ENCODE measurements at regions not wholly inside any gene's neighbourhood (a gene's known extent, or its start where the extent isn't known, plus 50 kb on each side); places are given as distances from the start of the nearest gene placed in this dataset.
"Not testable (repeated sequence)": the region's sequence is repeated elsewhere in the genome, so short reads cannot be mapped to it uniquely, and the experiment has no call there.

GRCh38 chr4:123166023-123166422, 230.6 kb upstream of the SPRY1 start:
- DNase-seq: no peak

- no peak for DNase-seq
Measured at GRCh38 chr4:123167931-123168330, 228.7 kb upstream of the SPRY1 start.

GRCh38 chr4:123168812-123169211, 227.8 kb upstream of the SPRY1 start:
- no peak for DNase-seq

DNA sequence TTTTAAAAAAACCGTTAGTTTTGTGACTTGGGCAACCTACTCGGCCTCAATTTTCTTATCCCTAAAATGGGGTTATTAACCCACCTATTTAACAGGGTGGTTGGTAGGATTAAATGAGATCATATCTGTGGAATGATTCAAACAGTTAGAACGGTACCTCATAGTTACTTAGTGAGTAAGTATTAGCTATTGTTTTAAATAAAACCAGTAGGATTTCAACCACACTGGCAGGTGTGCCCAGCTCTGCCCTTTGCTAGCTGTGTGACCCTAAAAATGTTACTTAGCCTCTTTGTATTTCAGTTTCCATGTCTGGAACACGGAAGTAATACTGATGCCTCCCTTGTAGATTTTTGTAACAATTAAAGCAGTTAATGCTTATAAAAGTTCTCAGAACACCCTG, 225.8 kb upstream of the SPRY1 start:
- DNase-seq: no peak

GRCh38 chr4:123176605-123177004, 220.0 kb upstream of the SPRY1 start:
- no peak for DNase-seq

GRCh38 chr4:123182289-123182688, 214.3 kb upstream of the SPRY1 start:
- no peak for DNase-seq

- no peak for DNase-seq
Measured at GRCh38 chr4:123183308-123183707, 213.3 kb upstream of the SPRY1 start.

DNA sequence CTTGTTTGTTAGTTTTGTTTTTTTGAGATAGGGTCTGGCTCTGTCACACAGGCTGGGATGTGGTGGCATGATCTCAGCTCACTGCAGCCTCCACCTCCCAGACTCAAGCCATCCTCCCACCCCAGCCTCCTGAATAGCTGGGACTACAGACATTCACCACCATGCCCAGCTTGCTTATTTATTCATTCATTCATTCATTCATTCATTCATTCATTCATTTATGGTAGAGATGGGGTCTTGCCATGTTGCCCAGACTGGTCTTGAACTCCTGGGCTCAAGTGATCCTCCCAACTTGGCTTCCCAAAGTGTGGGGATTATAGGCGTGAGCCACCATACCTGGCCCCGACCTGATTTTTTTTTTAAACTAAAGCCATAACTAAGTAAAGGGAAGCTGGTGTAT, 212.8 kb upstream of the SPRY1 start:
- DNase-seq: not testable (repeated sequence)

DNA sequence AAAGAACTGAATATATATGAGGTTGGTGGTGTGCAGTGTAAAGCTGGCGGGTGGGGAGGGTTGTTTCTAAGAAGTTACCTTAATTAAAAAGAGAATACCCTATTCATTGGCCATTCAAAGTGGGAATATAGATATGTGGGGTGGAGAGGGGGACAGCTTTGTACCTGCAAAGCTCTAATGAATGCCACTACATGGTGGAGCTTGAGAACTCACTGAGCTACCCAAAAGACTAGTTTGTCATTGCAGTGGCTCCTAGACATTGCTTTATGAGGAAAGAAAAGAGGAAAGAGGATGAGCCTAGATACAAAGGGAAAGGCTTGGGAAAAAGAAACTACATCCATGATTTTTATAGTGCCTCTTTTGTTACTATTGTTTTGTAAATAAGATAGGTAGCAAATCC, 209.9 kb upstream of the SPRY1 start:
- no peak for DNase-seq

DNA sequence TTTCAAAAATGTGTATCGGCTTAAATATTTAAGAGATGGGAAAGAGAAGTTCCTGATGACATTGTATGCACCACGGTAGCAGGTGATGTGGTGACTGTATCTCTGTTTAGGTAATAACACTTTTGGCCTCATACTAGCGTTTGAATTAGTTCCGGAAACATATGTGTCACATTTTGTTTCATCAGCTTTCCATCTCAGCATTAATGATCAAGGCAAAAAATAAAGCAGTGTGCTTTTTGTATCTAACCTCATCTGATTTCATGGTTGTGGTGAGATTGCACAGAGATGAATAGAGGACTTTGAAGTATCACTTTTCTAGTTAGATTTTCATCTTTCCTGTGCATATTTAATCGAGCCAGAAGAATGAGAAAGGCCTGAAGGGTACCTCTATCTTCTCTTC, 206.4 kb upstream of the SPRY1 start:
- no peak for DNase-seq

- DNase-seq: no peak
Measured at GRCh38 chr4:123191728-123192127, 204.9 kb upstream of the SPRY1 start.

- DNase-seq: no peak
Measured at GRCh38 chr4:123193802-123194367, 202.7 kb upstream of the SPRY1 start.

DNA sequence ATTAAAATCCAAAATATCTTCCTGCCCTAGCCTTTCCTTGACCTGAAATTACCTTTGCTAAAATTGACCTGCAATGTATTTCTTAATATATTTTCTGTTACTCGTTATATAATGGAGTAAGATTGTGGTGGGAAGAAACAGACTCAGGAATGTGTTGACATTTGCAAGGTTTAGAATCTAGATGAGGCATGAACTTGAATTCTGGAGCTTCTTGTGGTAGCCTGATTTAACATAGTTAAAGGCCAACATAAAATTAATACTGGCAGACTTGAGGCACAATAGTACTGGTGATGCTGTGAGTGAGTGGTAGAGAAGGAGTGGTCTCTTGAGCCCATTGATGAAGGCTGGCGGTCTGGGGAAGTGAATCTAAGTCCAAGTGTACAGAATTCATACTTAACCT, 197.9 kb upstream of the SPRY1 start:
- no peak for DNase-seq

DNA sequence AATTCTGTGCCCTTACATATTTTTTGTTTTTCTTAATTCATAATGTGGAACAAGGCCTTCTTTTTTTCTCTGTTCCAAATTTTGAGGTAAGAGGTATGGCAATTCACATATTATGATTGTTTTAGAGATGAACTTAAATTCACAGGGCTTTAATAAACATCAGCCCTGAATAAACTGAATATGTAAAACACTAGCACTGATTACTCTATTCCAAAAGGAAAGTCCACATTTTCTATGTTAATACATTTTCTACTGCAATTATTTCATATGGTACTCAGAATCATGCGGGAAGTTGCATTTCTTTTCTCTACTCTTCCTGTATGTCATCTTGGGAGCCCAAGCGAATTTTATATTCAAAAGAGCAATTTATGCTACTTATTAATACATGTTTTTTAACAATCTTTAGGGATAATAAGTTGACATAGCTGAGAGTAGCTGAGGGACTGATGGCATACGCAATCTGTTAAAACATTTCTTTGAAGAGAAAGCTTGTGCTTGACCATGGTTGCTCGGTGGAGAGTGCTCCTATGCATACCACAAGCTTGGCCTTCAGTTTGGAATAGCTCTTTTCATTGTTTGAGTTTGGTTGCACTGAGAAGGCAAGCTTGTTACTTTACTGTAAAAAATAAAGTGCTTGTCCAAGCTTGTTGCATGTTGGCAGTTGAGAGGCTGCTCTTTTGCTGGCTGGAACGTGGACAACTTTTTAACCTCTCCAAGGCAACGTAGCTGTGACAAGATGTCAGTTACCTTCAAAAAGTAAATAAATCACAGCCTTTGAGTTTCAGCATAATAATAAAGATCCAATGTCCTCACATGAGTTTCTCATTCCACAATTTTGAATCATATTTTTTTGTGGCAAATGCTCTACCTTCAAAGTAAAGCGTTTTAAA, 196.3 kb upstream of the SPRY1 start:
- no peak for DNase-seq

DNA sequence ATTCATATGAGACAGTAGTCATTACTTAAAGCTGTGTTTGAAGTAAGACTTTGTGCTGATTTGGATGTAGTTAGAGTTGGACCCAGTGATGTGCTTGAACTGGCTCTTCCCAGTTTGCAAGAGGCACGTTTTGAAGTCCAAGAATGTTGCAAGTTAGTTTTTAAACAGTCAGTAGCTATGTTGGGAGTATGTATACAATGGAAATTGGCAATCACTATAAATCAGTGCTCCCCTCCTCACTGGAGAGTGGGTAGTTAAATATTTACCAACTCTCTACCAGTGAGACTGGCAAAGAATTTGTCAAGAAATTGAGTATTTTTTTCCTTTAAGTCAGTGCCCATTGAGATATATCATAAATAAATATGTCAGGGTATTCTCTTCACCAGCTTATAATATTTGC, 191.9 kb upstream of the SPRY1 start:
- no peak for DNase-seq

- no peak for DNase-seq
Measured at GRCh38 chr4:123206016-123206415, 190.6 kb upstream of the SPRY1 start.

DNA sequence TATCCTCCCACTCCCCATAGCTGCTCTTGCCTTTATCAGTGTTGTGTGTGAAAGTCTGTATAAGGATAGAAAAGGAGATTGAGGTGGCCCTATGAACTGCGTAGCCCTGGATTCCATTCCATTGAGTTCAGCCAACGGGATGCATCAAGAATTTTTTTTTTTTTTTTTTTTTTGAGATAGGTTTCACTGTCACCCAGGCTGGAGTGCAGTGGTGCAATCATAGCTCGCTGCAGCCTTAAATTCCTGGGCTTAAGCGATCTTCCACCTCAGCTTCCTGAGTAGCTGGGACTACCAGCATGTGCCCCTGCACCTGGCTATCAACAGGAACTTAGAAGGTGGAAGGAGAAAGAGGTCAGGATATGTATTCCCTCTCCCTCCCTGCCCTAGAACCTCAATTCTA, 187.2 kb upstream of the SPRY1 start:
- DNase-seq: no peak

- DNase-seq: no peak
Measured at GRCh38 chr4:123215536-123215935, 181.1 kb upstream of the SPRY1 start.

- DNase-seq: no peak
Measured at GRCh38 chr4:123216543-123216942, 180.1 kb upstream of the SPRY1 start.

DNA sequence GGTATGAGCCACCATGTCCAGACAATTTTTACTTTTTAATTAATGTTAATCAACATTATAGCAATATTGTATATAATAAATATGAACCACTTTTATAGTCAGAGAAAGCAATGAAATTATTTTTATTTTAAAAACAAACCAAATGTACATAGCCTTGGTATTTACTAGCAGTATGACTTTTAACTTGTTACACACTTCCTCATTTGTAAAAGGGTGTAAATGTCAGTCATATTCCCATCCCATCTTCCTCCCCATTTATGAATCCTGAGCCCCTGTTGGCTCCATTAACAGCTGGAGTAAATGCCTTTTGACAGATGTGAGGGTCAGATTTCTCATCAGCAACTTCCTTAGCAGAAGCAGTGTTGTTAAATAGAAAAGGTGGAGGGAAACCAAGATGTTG, 179.6 kb upstream of the SPRY1 start:
- DNase-seq: no peak

DNA sequence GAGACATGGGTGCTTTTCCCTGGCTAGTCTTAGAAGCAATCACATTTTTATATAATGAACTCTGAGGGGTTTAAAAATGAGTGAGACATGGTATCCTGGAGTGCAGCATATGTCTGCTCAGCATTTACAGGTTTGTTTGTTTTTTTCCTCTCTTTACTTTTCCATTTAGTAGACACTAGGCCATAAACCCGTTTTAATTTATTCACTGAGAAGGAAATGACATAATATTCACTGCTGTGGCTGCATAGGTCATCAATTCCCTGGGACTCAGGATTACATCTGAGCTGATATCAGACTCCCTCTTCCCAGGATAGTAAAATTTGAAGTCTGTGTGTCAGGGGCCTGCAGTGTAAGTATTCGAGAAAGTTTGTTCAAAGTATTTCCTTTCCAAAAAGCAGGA, 178.9 kb upstream of the SPRY1 start:
- DNase-seq: no peak

DNA sequence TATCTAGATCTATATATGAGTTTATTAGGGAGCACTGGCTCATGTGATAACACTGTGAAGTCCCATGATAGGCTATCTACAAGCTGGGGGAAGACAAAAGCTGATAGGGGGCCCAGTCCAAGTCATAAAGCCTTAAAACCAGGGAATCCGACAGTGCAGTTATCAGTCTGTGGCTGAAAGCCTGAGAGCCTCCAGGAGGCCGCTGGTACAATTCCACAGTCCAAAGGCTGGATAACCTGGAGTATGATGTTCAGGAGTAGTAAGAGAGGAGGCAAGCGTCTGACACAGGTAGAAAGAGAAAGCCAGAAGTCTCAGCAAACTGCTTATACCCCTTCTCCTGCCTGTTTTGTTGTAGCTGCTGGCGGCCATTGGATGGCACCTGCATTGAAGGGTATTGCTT, 177.6 kb upstream of the SPRY1 start:
- no peak for DNase-seq

- DNase-seq: no peak
Measured at GRCh38 chr4:123229286-123229685, 167.3 kb upstream of the SPRY1 start.

DNA sequence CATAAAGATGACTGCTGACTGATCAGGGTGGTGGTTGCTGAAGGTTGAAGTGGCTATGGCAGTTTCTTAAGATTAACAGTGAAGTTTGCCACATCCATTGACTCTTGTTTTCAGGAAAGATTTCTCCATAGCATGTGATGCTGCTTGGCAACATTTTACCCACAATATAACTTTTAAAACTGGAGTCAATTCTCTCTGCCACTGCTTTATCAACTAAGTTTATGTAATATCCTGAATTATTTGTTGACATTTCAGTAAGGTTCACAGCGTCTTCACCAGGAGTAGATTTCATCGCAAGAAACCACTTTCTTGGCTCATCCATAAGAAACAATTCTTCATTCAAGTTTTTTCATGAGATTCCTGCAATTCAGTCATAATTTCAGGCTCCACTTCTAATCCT, 166.5 kb upstream of the SPRY1 start:
- DNase-seq: no peak

DNA sequence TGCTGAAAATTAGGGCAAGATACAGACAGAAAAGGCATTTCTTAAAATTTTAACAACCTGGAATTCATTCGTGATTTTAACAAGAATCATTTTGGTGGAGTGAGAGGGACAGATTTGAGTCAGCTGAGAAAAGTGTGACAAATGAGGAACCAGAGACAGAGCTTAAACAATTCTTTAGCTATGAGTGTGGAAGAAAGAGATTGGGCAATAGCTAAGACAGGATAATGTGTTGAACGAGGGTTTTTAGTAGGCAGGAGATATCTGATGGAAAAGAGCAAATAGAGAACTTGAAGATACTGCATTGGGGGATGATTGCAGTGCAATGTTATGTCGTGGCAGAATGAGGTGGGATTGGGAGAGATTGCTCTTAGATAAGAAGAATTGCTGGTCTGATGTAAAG, 164.2 kb upstream of the SPRY1 start:
- DNase-seq: no peak

Measured in hippocampal formation (tissue), 2 donors.